Endothelial cell of umbilical vein (primary cell): ENCODE measurements at regions not wholly inside any gene's neighbourhood (a gene's known extent, or its start where the extent isn't known, plus 50 kb on each side); places are given as distances from the start of the nearest gene placed in this dataset.

ENCODE experiments used
- BruUV-seq: library from RNA; stranded (reverse); fragments of 400-500 nt; replicated peaks from 2 replicates; lab custom pipeline; 2021; lab: Mats Ljungman, UMichigan
- CTCF ChIA-PET: fragments of 300-600, 350-600 bp; sonication (Branson Sonifier 250); formaldehyde crosslinking; loops from one replicate; lab custom pipeline; 2021; ENCODE audit warnings: antibody characterized with exemption, inconsistent platforms; lab: Charles Lee
- POLR2A ChIA-PET: fragments of 300-600, 350-600 bp; sonication (Branson Sonifier 250); formaldehyde crosslinking; loops from one replicate; lab custom pipeline; 2021; ENCODE audit warnings: antibody characterized with exemption, inconsistent platforms; lab: Charles Lee
- DNase-seq: peaks from one replicate; pipeline ENCODE4 v3.0.0-alpha.2; 2011; ENCODE audit warnings: low read depth, low spot score
- FAIRE-seq: peaks from 2 replicates; lab custom pipeline; 2011; peaks lifted over from hg19 to GRCh38; lab: Jason Lieb, UNC
- H2AFZ ChIP-seq: 2 replicates; pipeline ENCODE4 v1.6.0; 2012; ENCODE audit warnings: low read depth, low read length, control low read depth, inconsistent platforms
- H3K27ac ChIP-seq: 2 replicates; pipeline ENCODE4 v1.5.1; 2011; ENCODE audit warnings: low read depth, mild to moderate bottlenecking, control low read depth, low read length, moderate library complexity; ENCODE audit not compliant: insufficient read depth
- H3K27me3 ChIP-seq, 2 experiments: 2 replicates each; pipeline versions ENCODE4 v1.6.0 to v1.6.1; 2011; ENCODE audit warnings: low read length in 2 of 2, mixed read lengths in 1 of 2; ENCODE audit not compliant: control insufficient read depth in 2 of 2, insufficient read depth in 2 of 2
- H3K36me3 ChIP-seq, 2 experiments: 2 replicates in 1 of 2; 3 replicates in 1 of 2; pipeline ENCODE4 v1.5.1; 2011; ENCODE audit warnings: low read length in 2 of 2, mild to moderate bottlenecking in 1 of 2, moderate library complexity in 1 of 2; ENCODE audit not compliant: control insufficient read depth in 2 of 2, insufficient read depth in 2 of 2; ENCODE audit errors: extremely low read depth in 1 of 2
- H3K4me1 ChIP-seq: 3 replicates; pipeline ENCODE4 v1.5.1; 2011; ENCODE audit warnings: mild to moderate bottlenecking, low read length; ENCODE audit not compliant: control insufficient read depth, insufficient read depth; ENCODE audit errors: extremely low read depth
- H3K4me2 ChIP-seq: 2 replicates; pipeline ENCODE4 v1.6.1; 2011; ENCODE audit warnings: low read length, control low read depth, mixed read lengths; ENCODE audit not compliant: insufficient read depth
- H3K4me3 ChIP-seq, 3 experiments: fragments of 200-600 bp in 1 of 3; sonication (generic), shearing (Covaris generic) in 1 of 3; replicated peaks in 1 of 3; 2 replicates each; pipeline ENCODE4 v1.5.1; 2011 to 2016; ENCODE audit warnings: control low read depth in 3 of 3, low read length in 3 of 3, mild to moderate bottlenecking in 2 of 3, inconsistent platforms in 1 of 3, low read depth in 1 of 3, moderate library complexity in 1 of 3; ENCODE audit not compliant: insufficient read depth in 1 of 3
- H3K79me2 ChIP-seq: 2 replicates; pipeline ENCODE4 v1.6.0; 2012; ENCODE audit warnings: low read length, inconsistent platforms; ENCODE audit not compliant: control insufficient read depth, insufficient read depth
- H3K9ac ChIP-seq: replicated peaks from 2 replicates; pipeline ENCODE3; 2011; ENCODE audit warnings: low read length, control low read depth; ENCODE audit not compliant: insufficient read depth; ENCODE audit errors: extremely low read depth
- H3K9me1 ChIP-seq: replicated peaks from 3 replicates; pipeline ENCODE4 v1.6.0; 2011; ENCODE audit warnings: mild to moderate bottlenecking, low read length; ENCODE audit not compliant: control insufficient read depth, insufficient read depth; ENCODE audit errors: extremely low read depth
- H3K9me3 ChIP-seq: replicated peaks from 2 replicates; pipeline ENCODE4 v1.5.1; 2012; ENCODE audit warnings: low read length, inconsistent platforms; ENCODE audit not compliant: control insufficient read depth, insufficient read depth
- H4K20me1 ChIP-seq: replicated peaks from 2 replicates; pipeline ENCODE3; 2011; ENCODE audit warnings: mild to moderate bottlenecking, low read length; ENCODE audit not compliant: control insufficient read depth, insufficient read depth; ENCODE audit errors: extremely low read depth
- CTCF ChIP-seq, 2 donors: IDR thresholded peaks; 1 replicate in 1 of 2; 2 replicates in 1 of 2; pipeline ENCODE4 v1.5.1; 2011; ENCODE audit warnings: low read length in 2 of 2, mild to moderate bottlenecking in 2 of 2, moderate library complexity in 2 of 2, control low read depth in 1 of 2, inconsistent platforms in 1 of 2, low read depth in 1 of 2; ENCODE audit not compliant: insufficient read depth in 1 of 2; ENCODE audit errors: extremely low read depth in 1 of 2
- EZH2 ChIP-seq: IDR thresholded peaks from 2 replicates; pipeline ENCODE4 v1.6.1; 2012; ENCODE audit warnings: borderline replicate concordance, low read depth, mild to moderate bottlenecking, moderate library complexity, low read length, inconsistent platforms; ENCODE audit not compliant: severe bottlenecking
- FOS ChIP-seq: IDR thresholded peaks from 2 replicates; pipeline ENCODE4 v1.6.1; 2011; ENCODE audit warnings: mild to moderate bottlenecking, low read length, moderate library complexity, borderline replicate concordance; ENCODE audit not compliant: insufficient read depth
- GATA2 ChIP-seq: IDR thresholded peaks from 2 replicates; pipeline ENCODE4 v1.7.0; 2011; ENCODE audit warnings: low read depth, mild to moderate bottlenecking, moderate library complexity, mixed read lengths, low read length; ENCODE audit not compliant: insufficient read length, insufficient read depth
- JUN ChIP-seq: IDR thresholded peaks from 2 replicates; pipeline ENCODE4 v1.6.1; 2011; ENCODE audit warnings: borderline replicate concordance, low read depth; ENCODE audit not compliant: insufficient read length, insufficient read depth
- MAX ChIP-seq: IDR thresholded peaks from 2 replicates; pipeline ENCODE4 v1.6.1; 2011; ENCODE audit not compliant: insufficient read depth, insufficient read length
- MYC ChIP-seq: IDR thresholded peaks from one replicate; pipeline ENCODE4 v1.6.1; 2011; ENCODE audit warnings: mild to moderate bottlenecking, low read depth, low read length
- POLR2A ChIP-seq: IDR thresholded peaks from 2 replicates; pipeline ENCODE4 v1.6.1; 2012; ENCODE audit warnings: low read depth, mild to moderate bottlenecking, control low read depth, low read length
- POLR2AphosphoS5 ChIP-seq: IDR thresholded peaks from 2 replicates; pipeline ENCODE4 v1.6.1; 2012; ENCODE audit warnings: low read depth, mild to moderate bottlenecking, control low read depth, low read length, moderate library complexity; ENCODE audit not compliant: insufficient read depth
- dilution Hi-C: fragments of 300-500 bp; cut with MboI; formaldehyde crosslinking; loops from one replicate; pipeline ENCODE4 v1.15.0; 2019; ENCODE audit warnings: low sequenced_read_pairs; ENCODE audit not compliant: extremely low pct_ligation_motif_present
- intact Hi-C: fragments of 100-400 bp; cut with micrococcal nuclease; formaldehyde crosslinking; loops from one replicate; pipeline ENCODE4 v1.10.0; 2022

DNA sequence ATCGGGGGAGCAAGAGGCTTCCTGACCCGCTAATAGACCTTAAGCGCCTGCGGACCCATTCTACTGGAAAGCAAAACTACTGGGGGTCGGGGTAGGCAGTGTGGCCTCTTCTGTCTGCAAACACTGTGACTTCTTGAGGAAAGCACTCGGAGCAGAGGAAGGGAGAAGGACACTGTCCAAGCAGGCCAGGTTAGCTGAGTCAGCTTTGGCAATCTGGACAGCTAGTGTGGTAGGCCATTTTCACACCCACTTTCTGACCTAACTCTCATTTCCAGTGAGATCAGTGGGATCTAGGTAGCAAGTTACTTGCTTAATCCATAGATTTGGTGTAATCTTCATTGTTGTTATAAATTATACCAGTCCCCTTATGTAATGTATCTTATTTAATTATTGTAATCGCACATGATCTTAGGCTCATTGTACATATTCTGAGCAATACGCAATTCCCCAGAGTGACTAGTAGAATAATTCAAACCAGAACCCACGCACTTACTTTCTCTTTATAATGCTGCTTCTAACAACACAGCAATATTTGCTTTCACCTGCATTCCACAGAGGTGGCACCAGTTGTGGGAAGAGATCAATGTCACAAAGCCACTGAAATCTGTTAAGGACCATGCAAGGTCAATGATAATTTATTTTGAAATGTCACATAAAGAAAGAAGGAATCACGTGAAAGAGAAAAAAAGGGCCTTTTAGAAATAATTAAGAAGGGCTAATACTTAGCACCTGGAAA is 82.9 kb downstream of the NREP start:
- Histone ChIP-seq H3K79me2 (no peaks in the 10 kb centered on the region), H3K36me3 (no peaks in the 10 kb centered on the region), H3K9me3 (no peaks in the 10 kb centered on the region), H3K4me1 (no peaks in the 10 kb centered on the region), H3K9ac (no peak overlapping the region), H3K4me2 (no peak overlapping the region), H2AFZ (no peak overlapping the region), H3K27me3 (no peaks in the 10 kb centered on the region), H4K20me1 (no peaks in the 10 kb centered on the region), H3K9me1 (no peaks in the 10 kb centered on the region), H3K27ac (no peak overlapping the region), H3K4me3 (no peak overlapping the region)
- intact Hi-C loops, result no loop called here
- DNase-seq (no peak), FAIRE-seq (no peak)
- TF ChIP-seq MAX, result no peak
- no peak for TF ChIP-seq JUN
- TF ChIP-seq POLR2A, result no peak
- no peak for TF ChIP-seq GATA2
- no peak for TF ChIP-seq EZH2
- TF ChIP-seq CTCF (IDR thresholded peaks at IDR 0.05; ENCODE audit: extremely low read depth in 1 of 2, insufficient read depth in 1 of 2, low read depth in 1 of 2, low read length in 2 of 2), result no peak
- no peak for TF ChIP-seq POLR2AphosphoS5
- no peak for TF ChIP-seq MYC
- TF ChIP-seq FOS, result no peak
- dilution Hi-C loops, result no loop called here
- POLR2A ChIA-PET, result no interaction called here
- CTCF ChIA-PET, result no interaction called here
- BruUV-seq, result no TSS peak
